ENCODE measurements at regions not wholly inside any gene's neighbourhood (a gene's known extent, or its start where the extent isn't known, plus 50 kb on each side); places are given as distances from the start of the nearest gene placed in this dataset.

- TF ChIP-seq ZFX (IDR thresholded peaks at IDR 0.05; ENCODE audit: borderline replicate concordance) (no peak), CTCF (IDR thresholded peaks at IDR 0.05) (no peak)
- H3K27ac ChIP-seq = peak overlapping the region; percentile 5; the same call in 1 of the 2 replicates
These were observed 374.0 kb upstream of the CDH9 start for GRCh38 chr5:27412384-27412783.

- H3K27ac ChIP-seq = no peak overlapping the region
- no peak for TF ChIP-seq CTCF (IDR thresholded peaks at IDR 0.05)
- TF ChIP-seq ZFX (IDR thresholded peaks at IDR 0.05; ENCODE audit: borderline replicate concordance) = no peak
These were observed 367.6 kb upstream of the CDH9 start for GRCh38 chr5:27406020-27406419.

- H3K27ac ChIP-seq = no peak overlapping the region
- TF ChIP-seq CTCF (IDR thresholded peaks at IDR 0.05) = no peak
- TF ChIP-seq ZFX (IDR thresholded peaks at IDR 0.05; ENCODE audit: borderline replicate concordance) = no peak
These were observed 365.0 kb upstream of the CDH9 start for GRCh38 chr5:27403243-27403882.

- no peak overlapping the region for H3K27ac ChIP-seq
- TF ChIP-seq CTCF (IDR thresholded peaks at IDR 0.05) (no peak), ZFX (IDR thresholded peaks at IDR 0.05; ENCODE audit: borderline replicate concordance) (no peak)
These were observed 364.4 kb upstream of the CDH9 start for GRCh38 chr5:27402828-27403227.

- H3K27ac ChIP-seq = no peak overlapping the region
- TF ChIP-seq CTCF (IDR thresholded peaks at IDR 0.05) (no peak), ZFX (IDR thresholded peaks at IDR 0.05; ENCODE audit: borderline replicate concordance) (no peak)
These were observed 358.6 kb upstream of the CDH9 start for GRCh38 chr5:27396998-27397397.

GRCh38 chr5:27392716-27393115 is 354.3 kb upstream of the CDH9 start:
- TF ChIP-seq ZFX (IDR thresholded peaks at IDR 0.05; ENCODE audit: borderline replicate concordance) (no peak), CTCF (IDR thresholded peaks at IDR 0.05) (no peak)
- no peak overlapping the region for H3K27ac ChIP-seq

- no peak for TF ChIP-seq CTCF (IDR thresholded peaks at IDR 0.05)
- TF ChIP-seq ZFX (IDR thresholded peaks at IDR 0.05; ENCODE audit: borderline replicate concordance) = no peak
These were observed 351.3 kb upstream of the CDH9 start for GRCh38 chr5:27389696-27390095.

More at GRCh38 chr5:27389696-27390095, 351.3 kb upstream of the CDH9 start:
- no peak overlapping the region for H3K27ac ChIP-seq
